Mucosa of gallbladder (tissue), 1 donor: ENCODE measurements at regions not wholly inside any gene's neighbourhood (a gene's known extent, or its start where the extent isn't known, plus 50 kb on each side); places are given as distances from the start of the nearest gene placed in this dataset.
"Not testable (repeated sequence)": the region's sequence is repeated elsewhere in the genome, so short reads cannot be mapped to it uniquely, and the experiment has no call there.

ENCODE experiments used
- DNase-seq: peaks from one replicate; pipeline ENCODE4 v3.0.0-alpha.2; 2020; ENCODE audit warnings: low spot score
- donor health status: DM: no; HTN: no; CAD: no.

DNA sequence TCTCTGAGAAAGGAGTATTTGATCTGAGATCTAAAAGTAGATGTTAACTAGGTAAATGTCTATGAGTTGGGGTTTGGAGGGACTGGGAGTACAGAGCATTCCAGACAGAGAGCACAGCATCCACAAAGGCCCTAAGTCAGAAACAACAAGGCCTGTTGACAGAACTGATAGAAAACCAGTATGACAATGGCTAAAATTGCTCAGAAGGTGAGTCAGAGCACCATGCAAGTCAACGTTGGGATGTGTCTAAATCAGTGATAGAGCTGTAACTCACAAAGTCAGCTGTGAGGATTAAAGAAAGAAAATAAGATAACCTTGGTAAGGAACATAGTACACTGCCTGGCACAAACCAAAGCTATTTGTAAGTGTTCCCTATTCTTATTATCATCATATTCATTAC lies 124.0 kb downstream of the CETN3 start:
- DNase-seq: no peak

DNA sequence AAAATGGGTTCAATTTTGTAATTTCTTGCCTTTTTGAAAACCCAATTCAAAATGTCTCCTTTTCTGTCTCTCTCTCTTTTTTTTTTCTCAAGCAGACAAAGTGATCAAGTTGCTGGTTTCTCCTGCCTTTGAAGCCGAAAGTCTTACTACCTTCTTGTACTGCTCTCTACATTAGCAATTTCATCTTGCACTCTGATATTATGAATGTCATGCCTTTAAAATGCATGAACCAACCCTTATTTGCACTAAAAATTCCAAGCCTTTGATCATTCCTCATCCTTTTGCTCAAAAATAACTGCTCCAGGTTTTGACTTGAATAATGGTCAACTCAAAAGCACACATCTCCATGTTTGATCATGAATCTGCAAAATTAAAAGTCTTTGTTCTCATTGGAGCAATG lies 125.2 kb downstream of the CETN3 start:
- no peak for DNase-seq

DNA sequence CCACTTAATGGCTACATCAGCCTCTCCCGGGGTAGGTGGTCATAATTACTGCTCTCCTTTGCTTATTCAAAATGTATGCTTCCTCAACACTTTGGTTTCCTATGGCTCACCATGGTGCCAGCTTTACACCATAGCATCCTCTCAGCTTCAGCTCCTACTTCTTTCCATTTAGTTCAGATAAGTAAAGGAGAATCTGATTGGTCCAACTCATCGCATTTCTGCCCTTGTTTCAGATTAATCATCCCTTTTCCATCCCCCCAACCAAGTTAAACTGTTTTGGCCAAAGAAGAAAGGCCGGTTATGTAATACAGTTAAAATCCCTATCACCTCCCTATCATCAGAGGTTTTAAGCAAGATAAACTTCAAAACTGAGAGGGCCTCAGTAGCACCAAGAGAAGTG lies 130.5 kb downstream of the CETN3 start:
- DNase-seq: no peak

DNA sequence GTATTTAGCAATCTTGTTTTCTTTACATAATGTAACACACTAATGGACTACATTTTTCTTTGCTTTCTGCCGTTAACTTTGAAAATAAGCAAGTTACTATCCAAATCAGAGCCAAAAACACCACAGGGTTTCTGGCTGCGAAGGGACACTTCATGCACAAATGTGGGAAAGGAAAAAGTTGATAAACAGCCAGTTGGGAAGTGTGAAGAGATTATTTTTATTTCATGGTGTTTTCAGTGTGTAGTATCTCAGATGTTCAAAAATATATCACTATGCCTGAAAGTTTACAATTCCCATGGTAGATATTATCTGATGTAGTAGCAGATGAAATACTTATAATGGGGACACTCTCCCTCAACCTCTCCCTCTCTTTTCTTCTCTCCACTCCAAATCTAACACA lies 135.3 kb downstream of the CETN3 start:
- no peak for DNase-seq

DNA sequence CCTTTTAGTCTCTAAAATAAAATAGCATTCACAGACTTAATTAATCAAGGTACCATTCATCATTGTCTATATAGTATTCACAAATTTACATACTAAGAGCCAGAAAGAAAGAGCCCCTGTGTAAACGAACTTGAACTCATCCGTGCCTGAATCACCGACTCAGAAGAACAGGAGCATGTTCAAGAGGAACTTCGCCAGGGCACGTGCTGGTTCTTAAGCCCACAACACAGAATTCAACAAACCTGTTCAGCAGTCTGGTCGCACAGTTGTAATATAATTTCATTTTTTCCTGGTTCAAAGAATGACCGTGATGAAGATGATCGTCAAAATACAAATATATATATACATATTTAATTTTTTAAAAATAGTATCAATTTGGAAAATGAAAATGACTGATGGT lies 141.9 kb downstream of the CETN3 start:
- DNase-seq: no peak

DNA sequence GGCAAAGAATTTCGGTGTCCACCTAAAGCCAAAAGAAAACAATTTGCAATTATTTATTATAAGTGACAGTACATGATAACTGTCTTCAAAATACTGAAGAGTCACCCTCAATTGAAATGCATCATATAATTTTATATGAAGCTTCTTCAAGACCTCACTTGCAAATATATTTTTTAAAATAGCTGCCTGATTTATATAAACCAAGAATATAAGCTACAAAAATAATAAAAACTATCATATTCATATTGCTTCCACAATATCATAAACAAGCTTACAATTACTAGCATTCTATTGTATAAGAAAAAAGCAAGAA lies 144.1 kb downstream of the CETN3 start:
- no peak for DNase-seq

DNA sequence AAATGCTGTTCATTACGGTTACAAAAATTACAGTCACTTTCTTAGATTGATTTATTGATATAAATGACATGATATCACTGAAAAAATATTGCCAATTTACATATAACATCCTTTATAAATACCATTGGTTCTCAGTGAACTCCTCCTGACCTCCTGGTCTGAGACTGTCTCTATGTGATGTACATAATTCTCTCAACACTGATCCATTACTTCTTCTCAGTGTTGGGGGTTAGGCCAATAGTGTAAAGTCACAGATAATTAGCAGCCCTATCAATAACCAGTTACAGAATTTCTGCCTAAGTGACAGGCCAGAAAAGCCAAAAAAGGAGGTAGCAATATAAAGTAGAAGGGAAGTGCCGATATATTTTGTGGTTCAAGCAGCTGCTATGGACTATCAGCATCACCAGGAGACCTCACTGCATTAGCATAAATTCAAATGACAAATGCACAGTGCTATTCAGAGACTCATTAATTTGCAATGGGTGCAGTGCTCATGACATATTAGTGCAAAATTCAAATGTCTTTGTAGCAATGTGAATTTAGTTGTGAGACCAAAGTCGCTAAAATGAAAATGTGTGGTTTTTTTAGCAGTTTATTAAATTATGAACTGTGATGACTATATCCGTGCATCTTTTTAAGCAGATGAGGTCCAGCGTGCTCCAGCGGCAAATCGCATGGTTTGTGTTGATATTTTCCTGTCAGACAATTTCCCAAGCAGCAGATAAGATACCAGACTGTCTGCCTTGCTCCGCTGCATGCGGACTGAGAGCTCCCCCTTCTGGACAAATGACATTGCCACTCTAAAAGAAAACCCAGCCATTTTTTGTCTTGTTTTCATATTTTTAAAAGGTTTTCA lies 144.6 kb downstream of the CETN3 start:
- DNase-seq: peak; percentile 52

DNA sequence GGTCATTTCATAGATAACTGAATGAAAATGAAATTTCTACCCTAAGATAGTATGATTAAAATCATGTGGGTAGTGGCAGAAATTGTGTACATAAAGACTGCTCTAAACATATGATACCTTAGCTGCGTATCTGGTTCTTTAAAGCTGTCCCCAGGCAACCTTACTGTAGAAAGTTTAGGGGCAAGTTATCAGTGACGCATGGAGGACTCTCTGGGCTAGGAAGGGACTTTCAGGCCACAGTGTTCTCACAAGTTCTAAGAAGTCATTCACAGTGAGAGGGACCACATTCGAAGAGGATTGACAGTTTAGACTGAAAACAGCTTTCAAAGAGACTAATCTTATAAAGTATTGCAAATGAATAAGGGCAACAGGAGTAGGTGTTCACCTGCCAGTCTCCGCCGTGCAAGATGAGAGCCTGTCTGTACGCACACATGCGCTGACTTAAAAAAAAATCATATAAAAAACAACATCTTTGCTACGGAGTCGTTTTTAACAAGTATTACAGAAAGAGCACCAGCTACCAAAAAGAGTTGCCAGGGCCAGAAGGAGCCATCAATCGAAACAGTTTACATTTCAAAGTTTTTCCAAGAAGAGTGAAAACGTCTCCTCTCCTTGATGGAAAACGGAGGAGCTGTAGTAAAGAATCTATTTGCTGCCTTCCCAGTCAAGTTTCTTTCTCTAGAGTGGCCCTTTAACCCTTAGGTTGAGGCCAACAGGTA lies 146.3 kb downstream of the CETN3 start:
- DNase-seq: no peak

DNA sequence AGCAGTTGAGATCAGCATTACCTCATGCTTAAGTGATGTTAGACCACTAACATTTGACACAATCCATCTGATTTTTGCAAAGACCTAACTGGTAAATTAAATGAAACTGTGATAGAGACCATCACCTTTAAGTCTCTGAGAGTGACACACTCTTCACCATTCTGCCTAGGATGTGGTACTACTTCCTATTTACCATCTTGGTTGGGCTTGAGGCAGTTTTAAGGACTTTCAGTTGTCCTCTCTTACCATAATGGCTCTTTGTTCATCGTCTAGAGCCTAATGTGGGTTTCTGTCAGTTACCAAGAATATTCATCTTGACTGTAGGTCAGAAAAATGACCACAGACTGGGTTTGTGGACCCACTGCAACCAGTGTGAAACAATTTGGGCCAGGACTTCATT lies 158.1 kb downstream of the CETN3 start:
- DNase-seq: no peak

DNA sequence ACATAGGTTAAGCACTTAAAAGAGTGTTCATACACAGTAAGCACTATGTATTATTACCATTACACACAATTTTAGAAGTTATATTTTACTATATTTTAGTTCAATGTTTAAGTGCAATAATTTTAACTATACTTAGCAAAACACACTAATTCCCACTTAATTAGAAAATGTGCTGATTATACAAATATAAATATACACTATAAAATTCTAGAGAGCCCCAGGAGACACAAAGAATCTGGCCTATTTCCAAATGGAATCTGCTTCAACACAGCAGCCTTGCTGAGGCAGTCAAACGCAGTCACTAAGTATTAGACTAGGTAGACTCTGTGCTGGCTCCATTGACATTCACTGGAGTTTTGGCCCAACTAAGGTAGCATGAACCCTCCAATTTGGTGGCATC lies 160.9 kb downstream of the CETN3 start:
- DNase-seq: no peak

DNA sequence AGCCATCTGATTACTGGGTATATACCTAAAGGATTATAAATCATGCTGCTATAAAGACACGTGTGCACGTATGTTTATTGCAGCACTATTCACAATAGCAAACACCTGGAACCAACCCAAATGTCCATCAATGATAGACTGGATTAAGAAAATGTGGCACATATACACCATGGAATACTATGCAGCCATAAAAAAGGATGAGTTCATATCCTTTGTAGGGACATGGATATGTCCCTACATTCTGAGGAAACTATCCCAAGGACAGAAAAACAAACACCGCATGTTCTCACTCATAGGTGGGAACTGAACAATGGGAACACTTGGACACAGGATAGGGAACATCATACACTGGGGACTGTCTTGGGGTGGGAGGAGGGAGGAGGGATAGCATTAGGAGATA lies 165.7 kb downstream of the CETN3 start:
- not testable (repeated sequence) for DNase-seq

DNA sequence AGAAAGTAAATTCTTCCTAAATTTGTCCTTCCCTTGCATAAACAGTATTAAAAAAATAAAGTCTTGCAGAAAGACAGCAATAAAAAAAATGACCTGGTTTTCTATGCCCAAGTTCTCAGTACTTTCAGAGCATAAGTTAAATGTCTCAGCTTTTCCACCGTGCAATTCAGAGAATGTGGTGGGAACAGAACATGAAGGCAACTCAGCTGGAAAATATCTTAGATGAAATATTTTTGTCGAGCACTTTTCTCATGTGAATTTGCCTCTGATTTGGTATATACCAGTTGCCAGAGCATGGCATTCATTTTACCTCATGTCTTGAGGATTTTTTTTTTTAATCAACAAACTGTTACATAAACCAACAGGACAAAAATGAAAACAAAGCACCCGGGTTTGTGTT lies 176.1 kb downstream of the CETN3 start:
- DNase-seq: no peak

DNA sequence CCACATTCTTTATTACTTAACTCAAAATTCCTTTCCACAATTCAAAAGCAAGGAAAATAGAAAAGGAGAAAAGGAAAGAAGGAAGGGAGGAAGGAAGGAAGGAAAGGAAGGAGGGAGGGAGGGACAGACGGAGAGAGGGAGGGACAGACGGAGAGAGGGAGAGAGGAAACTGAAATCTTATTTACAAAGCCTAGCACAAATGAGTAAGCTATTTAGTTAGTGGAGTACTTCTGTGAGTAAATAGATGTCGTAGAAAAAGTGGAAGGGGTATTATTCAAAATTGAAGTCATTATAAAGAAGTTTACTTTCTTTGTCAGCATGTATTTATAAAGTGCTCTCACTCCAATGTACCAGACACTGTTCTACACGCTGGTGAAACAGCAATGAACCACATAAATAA lies 177.9 kb downstream of the CETN3 start:
- DNase-seq: no peak

DNA sequence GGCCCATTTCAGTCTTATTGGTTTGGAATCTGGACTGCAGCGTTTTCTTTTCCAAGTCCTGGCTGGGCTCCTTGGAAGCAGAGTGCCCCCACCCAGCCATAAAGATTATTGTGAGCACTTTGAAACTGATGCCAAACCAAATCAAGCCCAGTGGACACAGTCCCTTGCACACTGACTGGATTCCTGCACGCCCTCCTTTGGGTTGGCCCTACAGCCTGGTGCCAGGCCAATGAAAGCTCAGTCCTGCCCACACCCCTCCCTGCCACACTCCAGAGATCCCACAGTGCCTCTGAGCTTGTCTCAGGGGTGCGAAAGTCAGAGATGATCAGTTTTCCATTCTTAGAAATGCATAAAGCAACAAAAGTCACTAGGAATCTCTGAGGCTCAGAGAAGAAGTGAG lies 181.9 kb downstream of the CETN3 start:
- no peak for DNase-seq

DNA sequence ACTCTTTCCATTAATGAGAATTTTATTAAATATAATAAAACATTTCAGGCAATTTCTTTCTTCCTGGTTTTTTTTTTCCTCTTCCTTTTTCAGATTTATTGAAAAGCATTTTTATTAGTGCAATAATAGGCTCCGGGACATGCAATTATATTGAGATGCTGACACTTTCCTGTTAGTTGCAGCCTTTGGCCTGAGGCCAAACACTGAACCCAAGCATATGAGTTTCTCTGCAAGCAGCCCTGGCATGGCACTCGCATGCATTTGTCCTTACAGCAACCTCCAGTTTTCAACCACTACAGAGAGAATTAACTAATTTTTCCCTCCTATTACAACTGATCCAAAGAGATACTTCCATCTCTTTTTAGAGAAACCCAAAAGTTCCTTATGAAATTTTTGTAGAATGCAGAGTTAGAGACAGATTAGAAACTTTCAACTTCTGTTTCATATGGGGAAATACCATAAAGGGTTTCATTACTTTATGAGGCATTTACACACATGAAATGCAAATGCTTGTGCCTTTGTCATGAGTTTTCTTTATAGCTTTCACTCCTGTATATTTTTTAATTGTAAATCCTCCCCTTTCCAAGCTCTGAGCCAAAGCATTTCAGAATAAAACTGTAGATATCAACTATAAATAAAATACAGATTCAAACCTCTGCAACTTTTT lies 183.0 kb downstream of the CETN3 start:
- DNase-seq: no peak

DNA sequence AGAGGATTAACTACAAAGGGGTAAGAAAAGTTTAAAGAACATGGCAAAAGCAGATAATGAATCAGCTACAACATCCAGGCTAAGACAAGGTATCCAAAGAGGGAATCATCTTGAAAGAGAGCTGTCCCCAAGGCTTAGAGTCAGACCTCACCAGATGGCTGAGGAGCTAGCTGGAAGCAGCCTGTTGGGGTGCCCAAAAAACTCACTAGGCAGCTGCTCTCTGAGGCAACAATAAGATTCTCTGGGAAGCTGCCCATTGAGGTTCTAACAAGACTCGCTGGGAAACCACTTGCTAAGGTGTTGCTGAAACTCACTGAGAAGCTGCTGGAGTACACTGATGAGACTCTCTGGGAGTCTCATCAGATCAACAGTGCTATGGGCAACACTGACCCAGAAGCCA lies 185.2 kb downstream of the CETN3 start:
- no peak for DNase-seq

DNA sequence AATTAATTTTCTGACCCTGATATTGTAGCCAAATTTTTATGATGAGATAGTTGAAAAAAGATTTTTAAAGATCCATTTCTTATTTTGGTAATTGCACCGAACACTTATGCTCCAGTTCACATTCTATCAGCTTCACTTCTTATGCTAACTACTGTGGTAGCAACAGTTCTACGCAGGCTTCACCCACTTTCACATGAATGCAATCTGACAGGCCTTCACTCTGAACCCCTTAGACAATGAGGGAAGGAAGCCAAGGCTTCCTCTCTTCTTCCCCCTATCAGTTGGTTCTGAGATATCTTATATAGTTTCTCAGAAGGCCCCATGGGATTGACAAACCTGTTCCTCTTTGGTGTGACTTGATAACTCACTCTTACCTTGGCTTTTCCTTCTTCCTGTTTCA lies 185.8 kb downstream of the CETN3 start:
- DNase-seq: no peak

DNA sequence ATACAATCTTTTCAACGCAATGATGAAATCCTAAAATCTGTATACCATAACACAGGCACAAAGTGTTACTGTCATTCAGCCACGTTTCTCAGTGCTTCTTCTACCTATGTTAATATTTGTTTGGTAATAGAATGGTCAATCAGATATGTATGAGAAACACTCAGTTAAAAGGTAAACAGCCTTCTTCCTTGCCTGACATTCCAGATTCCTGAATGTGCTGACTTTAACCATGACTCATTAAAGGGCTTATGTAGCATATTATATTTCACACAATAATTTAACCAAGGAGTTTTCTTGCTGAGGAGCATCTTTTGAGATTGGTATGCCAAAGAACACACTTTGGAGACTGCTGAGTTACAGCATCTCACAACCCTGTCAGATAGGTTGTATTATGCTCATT lies 187.6 kb downstream of the CETN3 start:
- no peak for DNase-seq

DNA sequence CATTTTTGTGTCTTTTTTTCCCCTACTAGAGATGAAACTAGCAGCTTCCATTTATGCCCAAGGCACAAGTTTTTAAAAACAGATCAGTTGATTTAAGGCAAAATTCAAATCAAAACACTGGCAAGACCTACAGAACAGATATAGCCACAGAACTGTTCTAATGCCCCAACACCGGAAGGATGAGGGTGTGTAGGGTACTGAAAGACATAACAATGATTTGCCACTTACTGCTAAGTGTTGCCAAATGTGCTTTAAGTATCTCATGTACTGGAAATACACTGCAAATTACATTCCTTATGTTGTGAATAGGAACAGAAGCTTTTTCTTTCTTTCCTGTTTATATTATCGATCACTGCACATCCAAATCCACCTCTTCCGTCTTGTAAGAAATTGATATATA lies 189.0 kb downstream of the CETN3 start:
- no peak for DNase-seq

DNA sequence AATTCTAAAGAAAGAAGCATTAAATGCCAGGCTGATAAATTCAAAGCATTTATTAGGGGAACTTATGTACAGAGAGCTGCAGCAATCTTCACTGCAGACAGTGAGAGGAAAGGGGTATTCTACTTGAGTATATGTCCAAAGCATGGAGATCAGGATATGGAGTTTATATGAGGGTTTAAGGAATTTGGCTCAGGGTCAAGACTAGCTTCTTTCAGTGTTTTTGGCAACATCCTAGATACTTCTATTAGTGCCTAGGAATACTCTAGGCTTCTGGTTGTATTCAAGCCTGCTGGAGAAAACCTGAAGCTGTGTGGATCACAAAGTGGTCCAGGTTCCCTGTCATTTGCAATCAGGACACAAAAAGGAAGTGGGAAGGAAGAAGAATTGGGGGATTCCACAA lies 194.6 kb downstream of the CETN3 start:
- no peak for DNase-seq

DNA sequence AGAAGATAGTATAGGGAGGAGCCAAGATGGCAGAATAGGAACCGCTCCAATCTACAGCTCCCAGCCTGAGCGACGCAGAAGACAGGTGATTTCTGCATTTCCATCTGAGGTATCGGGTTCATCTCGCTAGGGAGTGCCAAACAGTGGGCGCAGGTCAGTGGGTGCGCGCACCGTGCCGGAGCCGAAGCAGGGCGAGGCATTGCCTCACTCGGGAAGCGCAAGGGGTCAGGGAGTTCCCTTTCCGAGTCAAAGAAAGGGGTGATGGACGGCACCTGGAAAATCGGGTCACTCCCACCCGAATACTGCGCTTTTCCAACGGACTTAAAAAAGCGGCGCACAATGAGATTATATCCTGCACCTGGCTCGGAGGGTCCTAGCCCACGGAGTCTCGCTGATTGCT lies 201.2 kb downstream of the CETN3 start:
- not testable (repeated sequence) for DNase-seq

DNA sequence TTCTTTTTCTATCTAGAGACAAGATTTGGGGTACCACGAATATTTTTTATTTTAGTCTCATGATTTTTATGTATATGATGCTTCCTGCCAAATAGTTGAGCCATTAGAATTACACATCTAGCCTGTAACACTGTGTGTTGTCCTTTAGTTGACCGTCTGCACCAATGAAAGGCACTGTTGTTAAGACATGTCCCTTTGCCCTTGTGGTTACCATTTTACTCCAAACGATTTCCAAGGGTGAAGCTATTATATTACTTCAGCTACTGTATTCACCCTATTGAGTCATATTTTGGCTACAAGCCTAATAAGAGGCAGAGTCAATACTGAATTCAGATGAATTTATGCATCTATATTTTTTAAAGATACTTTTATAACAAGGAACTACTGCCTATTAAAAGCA lies 207.6 kb downstream of the CETN3 start:
- no peak for DNase-seq

DNA sequence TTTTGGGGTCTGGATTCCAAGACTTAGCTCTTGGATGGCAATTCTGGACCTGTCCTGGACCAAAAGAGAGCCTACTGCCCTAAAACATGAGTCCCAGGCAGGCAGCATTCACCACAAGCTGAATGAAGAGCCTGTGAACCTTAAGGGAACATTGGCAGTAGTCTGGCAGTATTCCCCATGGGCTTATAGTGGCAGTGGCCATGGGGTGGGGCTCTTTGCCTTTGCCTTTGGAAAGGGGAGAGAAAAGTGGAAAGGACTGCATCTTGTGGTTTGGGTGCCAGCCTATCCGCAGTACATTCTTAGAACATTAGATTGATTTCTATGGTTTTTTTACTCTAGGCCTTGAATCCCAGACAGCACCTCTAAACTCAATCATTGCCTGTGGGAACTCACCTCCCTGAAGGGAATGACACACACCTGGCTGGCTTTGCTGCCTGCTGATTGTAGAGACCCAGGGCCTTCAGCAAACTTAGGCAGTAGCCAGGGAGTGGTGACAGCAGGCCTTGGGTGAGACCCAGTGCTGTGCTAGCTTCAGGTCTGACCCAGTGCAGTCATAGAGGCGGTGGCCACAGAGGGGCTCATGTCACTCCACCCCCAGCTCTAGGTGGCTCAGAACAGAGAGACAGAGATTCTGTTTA lies 216.3 kb downstream of the CETN3 start:
- DNase-seq: no peak
